HepG2 (cell line): ENCODE measurements at regions not wholly inside any gene's neighbourhood (a gene's known extent, or its start where the extent isn't known, plus 50 kb on each side); places are given as distances from the start of the nearest gene placed in this dataset.

ENCODE experiments used
- CBX5 ChIP-seq: sonication (generic); formaldehyde crosslinking; IDR thresholded peaks from 2 replicates; pipeline ENCODE4 v1.4.0; 2020; ENCODE audit warnings: missing genetic modification reagents, borderline replicate concordance
- GABPB1 ChIP-seq: IDR thresholded peaks from 2 replicates; pipeline ENCODE4 v1.6.1; 2016; ENCODE audit warnings: mild to moderate bottlenecking, missing genetic modification reagents, moderate library complexity, missing compliant biosample characterization
- GFI1 ChIP-seq: sonication (generic); formaldehyde crosslinking; IDR thresholded peaks from 2 replicates; pipeline ENCODE4 v1.5.0; 2020; ENCODE audit warnings: missing genetic modification reagents, mild to moderate bottlenecking, borderline replicate concordance
- GLI4 ChIP-seq: sonication (generic); formaldehyde crosslinking; IDR thresholded peaks from 2 replicates; pipeline ENCODE4 v1.5.1; 2020; ENCODE audit warnings: missing genetic modification reagents, mild to moderate bottlenecking, moderate library complexity, borderline replicate concordance
- GTF2F1 ChIP-seq: fragments of 150-350 bp; IDR thresholded peaks from 2 replicates; pipeline ENCODE4 v1.6.1; 2014; ENCODE audit warnings: low read length
- ISL2 ChIP-seq: sonication (generic); formaldehyde crosslinking; IDR thresholded peaks from 2 replicates; pipeline ENCODE4 v1.5.0; 2020; ENCODE audit warnings: missing genetic modification reagents
- KAT8 ChIP-seq: IDR thresholded peaks from 2 replicates; pipeline ENCODE4 v1.6.1; 2016; ENCODE audit warnings: missing genetic modification reagents, missing compliant biosample characterization
- MYNN ChIP-seq: sonication (generic); formaldehyde crosslinking; IDR thresholded peaks from 2 replicates; pipeline ENCODE4 v1.4.0; 2020; ENCODE audit warnings: mild to moderate bottlenecking, low read depth, missing genetic modification reagents
- NCOA2 ChIP-seq: sonication (generic); formaldehyde crosslinking; IDR thresholded peaks from 2 replicates; pipeline ENCODE4 v1.8.0; 2022; ENCODE audit warnings: inconsistent platforms
- NFIB ChIP-seq: sonication (generic); formaldehyde crosslinking; IDR thresholded peaks from 2 replicates; pipeline ENCODE4 v1.9.0; 2021; ENCODE audit warnings: missing genetic modification reagents, mild to moderate bottlenecking, borderline replicate concordance
- NFKB2 ChIP-seq: sonication (generic); formaldehyde crosslinking; IDR thresholded peaks from 2 replicates; pipeline ENCODE4 v1.4.0; 2020; ENCODE audit warnings: missing genetic modification reagents, borderline replicate concordance
- NFYB ChIP-seq: sonication (generic); formaldehyde crosslinking; IDR thresholded peaks from 2 replicates; pipeline ENCODE4 v1.4.0; 2020; ENCODE audit warnings: missing genetic modification reagents
- SIX1 ChIP-seq: sonication (generic); formaldehyde crosslinking; IDR thresholded peaks from 2 replicates; pipeline ENCODE4 v1.4.0; 2020; ENCODE audit warnings: missing genetic modification reagents, borderline replicate concordance
- SMARCC2 ChIP-seq: fragments of 450-650 bp; IDR thresholded peaks from 2 replicates; pipeline ENCODE4 v1.6.1; 2017; ENCODE audit warnings: antibody characterized with exemption, mild to moderate bottlenecking
- TAF1 ChIP-seq: sonication (generic); formaldehyde crosslinking; IDR thresholded peaks from 2 replicates; pipeline ENCODE4 v1.4.0; 2020; ENCODE audit warnings: missing genetic modification reagents
- TARDBP ChIP-seq: sonication (generic); formaldehyde crosslinking; IDR thresholded peaks from 2 replicates; pipeline ENCODE4 v1.8.0; 2022; ENCODE audit warnings: mild to moderate bottlenecking, missing genetic modification reagents
- TMF1 ChIP-seq: sonication (generic); formaldehyde crosslinking; IDR thresholded peaks from 2 replicates; pipeline ENCODE4 v1.8.1; 2022; ENCODE audit warnings: low read depth, missing genetic modification reagents
- ZEB1 ChIP-seq: IDR thresholded peaks from 2 replicates; pipeline ENCODE4 v1.6.1; 2012; ENCODE audit warnings: mild to moderate bottlenecking, low read depth, inconsistent platforms; ENCODE audit not compliant: insufficient replicate concordance
- ZFX ChIP-seq: sonication (generic); formaldehyde crosslinking; IDR thresholded peaks from 2 replicates; pipeline ENCODE4 v1.4.0; 2020; ENCODE audit warnings: mild to moderate bottlenecking, low read depth, missing genetic modification reagents, moderate library complexity
- ZFYVE20 ChIP-seq: sonication (generic); formaldehyde crosslinking; IDR thresholded peaks from 2 replicates; pipeline ENCODE4 v1.8.0; 2023; ENCODE audit warnings: low read depth, mild to moderate bottlenecking, moderate library complexity, missing genetic modification reagents, borderline replicate concordance
- ZMYM2 ChIP-seq: sonication (generic); formaldehyde crosslinking; IDR thresholded peaks from 2 replicates; pipeline ENCODE4 v1.8.0; 2022; ENCODE audit warnings: mild to moderate bottlenecking, missing genetic modification reagents
- ZNF207 ChIP-seq: fragments of 450-650 bp; IDR thresholded peaks from 2 replicates; pipeline ENCODE4 v1.6.1; 2016; ENCODE audit warnings: antibody characterized with exemption, borderline replicate concordance
- ZNF354B ChIP-seq: sonication (generic); formaldehyde crosslinking; IDR thresholded peaks from 2 replicates; pipeline ENCODE4 v1.8.0; 2022; ENCODE audit warnings: mild to moderate bottlenecking, missing genetic modification reagents
- ZNF543 ChIP-seq: sonication (generic); formaldehyde crosslinking; IDR thresholded peaks from 2 replicates; pipeline ENCODE4 v1.4.0; 2020; ENCODE audit warnings: mild to moderate bottlenecking, missing genetic modification reagents
- ZNF558 ChIP-seq: sonication (generic); formaldehyde crosslinking; IDR thresholded peaks from 2 replicates; pipeline ENCODE4 v1.9.0; 2022; ENCODE audit warnings: mild to moderate bottlenecking, missing genetic modification reagents, borderline replicate concordance
- ZNF790 ChIP-seq: sonication (generic); formaldehyde crosslinking; IDR thresholded peaks from 2 replicates; pipeline ENCODE4 v1.8.0; 2022; ENCODE audit warnings: missing genetic modification reagents, mild to moderate bottlenecking, borderline replicate concordance
- TF ChIP-seq, protein P1 (sequence below): sonication (generic); IDR thresholded peaks from 2 replicates; pipeline ENCODE4 v1.6.1; 2016; ENCODE audit warnings: low read depth, borderline replicate concordance
- TF ChIP-seq, protein P2 (sequence below): sonication (generic); formaldehyde crosslinking; IDR thresholded peaks from 2 replicates; pipeline ENCODE4 v1.4.0; 2020; ENCODE audit warnings: missing genetic modification reagents
- TF ChIP-seq, protein P3 (sequence below): sonication (generic); formaldehyde crosslinking; conservative IDR thresholded peaks from 2 replicates; pipeline ENCODE4 v1.8.0; 2022; ENCODE audit warnings: low read depth, missing genetic modification reagents

DNA sequence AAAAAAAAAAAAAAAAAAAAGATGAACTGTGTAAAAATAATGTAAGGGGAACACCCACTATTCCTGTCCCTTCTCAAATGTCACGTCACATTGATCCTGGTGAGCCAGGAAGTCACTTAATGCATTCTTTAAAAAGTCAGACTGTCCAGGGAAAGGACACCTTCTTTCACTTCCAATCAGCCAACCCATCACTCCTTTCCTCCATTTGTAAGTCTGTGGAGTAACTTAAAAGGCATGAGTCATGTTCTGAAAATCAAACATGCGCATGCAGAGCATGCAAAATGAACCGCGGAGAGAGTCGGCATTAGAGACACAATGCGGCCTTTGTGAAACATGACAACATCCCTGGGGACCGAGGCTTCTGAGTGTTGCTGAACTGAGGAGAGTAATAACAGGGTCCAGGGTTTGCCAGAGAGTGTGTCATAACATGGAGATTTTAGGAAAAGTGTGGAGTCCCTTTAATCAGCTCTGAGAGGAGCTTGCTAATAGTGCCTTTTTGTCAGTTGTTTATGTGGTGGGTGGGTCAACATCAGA is 77.6 kb upstream of the SEMA6A start (continued):
- TF ChIP-seq TMF1 (CRISPR knock-in tag), result no peak
- TF ChIP-seq NFKB2, result no peak
- no peak for TF ChIP-seq NFYB (CRISPR knock-in tag)
- TF ChIP-seq ZFX (CRISPR knock-in tag), result peak; percentile 44
- no peak for TF ChIP-seq NFIB
- TF ChIP-seq CBX5 (CRISPR knock-in tag), result peak; percentile 51; the same call in 1 of the 2 replicates
- TF ChIP-seq GABPB1, result no peak
- TF ChIP-seq TARDBP, result 0 out of 2 replicates have a peak, but pooled peaks have one; percentile 19
- TF ChIP-seq GTF2F1, result no peak
- no peak for TF ChIP-seq ZNF790 (CRISPR knock-in tag)
- no peak for TF ChIP-seq ZEB1
- TF ChIP-seq ZNF543 (CRISPR knock-in tag), result no peak
- TF ChIP-seq SIX1, result peak; percentile 40; the same call in 1 of the 2 replicates
- TF ChIP-seq ZNF558 (CRISPR knock-in tag), result no peak
- TF ChIP-seq, protein P1, sequence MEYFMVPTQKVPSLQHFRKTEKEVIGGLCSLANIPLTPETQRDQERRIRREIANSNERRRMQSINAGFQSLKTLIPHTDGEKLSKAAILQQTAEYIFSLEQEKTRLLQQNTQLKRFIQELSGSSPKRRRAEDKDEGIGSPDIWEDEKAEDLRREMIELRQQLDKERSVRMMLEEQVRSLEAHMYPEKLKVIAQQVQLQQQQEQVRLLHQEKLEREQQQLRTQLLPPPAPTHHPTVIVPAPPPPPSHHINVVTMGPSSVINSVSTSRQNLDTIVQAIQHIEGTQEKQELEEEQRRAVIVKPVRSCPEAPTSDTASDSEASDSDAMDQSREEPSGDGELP, result no peak
- TF ChIP-seq ZNF354B (CRISPR knock-in tag), result no peak
- TF ChIP-seq ZNF207, result no peak
- no peak; the same call in 1 of the 2 replicates for TF ChIP-seq GFI1 (CRISPR knock-in tag)
- TF ChIP-seq, protein P2, sequence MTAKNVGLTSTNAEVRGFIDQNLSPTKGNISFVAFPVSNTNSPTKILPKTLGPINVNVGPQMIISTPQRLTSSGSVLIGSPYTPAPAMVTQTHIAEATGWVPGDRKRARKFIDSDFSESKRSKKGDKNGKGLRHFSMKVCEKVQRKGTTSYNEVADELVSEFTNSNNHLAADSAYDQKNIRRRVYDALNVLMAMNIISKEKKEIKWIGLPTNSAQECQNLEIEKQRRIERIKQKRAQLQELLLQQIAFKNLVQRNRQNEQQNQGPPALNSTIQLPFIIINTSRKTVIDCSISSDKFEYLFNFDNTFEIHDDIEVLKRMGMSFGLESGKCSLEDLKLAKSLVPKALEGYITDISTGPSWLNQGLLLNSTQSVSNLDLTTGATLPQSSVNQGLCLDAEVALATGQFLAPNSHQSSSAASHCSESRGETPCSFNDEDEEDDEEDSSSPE, result no peak
- no peak for TF ChIP-seq SMARCC2
- TF ChIP-seq ISL2 (CRISPR knock-in tag), result peak; percentile 60
- no peak for TF ChIP-seq ZFYVE20 (CRISPR knock-in tag)
- no peak for TF ChIP-seq ZMYM2
- TF ChIP-seq, protein P3, sequence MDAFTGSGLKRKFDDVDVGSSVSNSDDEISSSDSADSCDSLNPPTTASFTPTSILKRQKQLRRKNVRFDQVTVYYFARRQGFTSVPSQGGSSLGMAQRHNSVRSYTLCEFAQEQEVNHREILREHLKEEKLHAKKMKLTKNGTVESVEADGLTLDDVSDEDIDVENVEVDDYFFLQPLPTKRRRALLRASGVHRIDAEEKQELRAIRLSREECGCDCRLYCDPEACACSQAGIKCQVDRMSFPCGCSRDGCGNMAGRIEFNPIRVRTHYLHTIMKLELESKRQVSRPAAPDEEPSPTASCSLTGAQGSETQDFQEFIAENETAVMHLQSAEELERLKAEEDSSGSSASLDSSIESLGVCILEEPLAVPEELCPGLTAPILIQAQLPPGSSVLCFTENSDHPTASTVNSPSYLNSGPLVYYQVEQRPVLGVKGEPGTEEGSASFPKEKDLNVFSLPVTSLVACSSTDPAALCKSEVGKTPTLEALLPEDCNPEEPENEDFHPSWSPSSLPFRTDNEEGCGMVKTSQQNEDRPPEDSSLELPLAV (CRISPR knock-in tag), result no peak
- 0 out of 2 replicates have a peak, but pooled peaks have one; percentile 34 for TF ChIP-seq NCOA2 (CRISPR knock-in tag)
- no peak for TF ChIP-seq MYNN (CRISPR knock-in tag)
- no peak for TF ChIP-seq GLI4
- peak; percentile 66; the same call in 1 of the 2 replicates for TF ChIP-seq KAT8 (CRISPR knock-in tag)
- no peak for TF ChIP-seq TAF1 (CRISPR knock-in tag)
